ENCODE measurements at regions not wholly inside any gene's neighbourhood (a gene's known extent, or its start where the extent isn't known, plus 50 kb on each side); places are given as distances from the start of the nearest gene placed in this dataset.
"Not testable (repeated sequence)": the region's sequence is repeated elsewhere in the genome, so short reads cannot be mapped to it uniquely, and the experiment has no call there.

GRCh38 chr14:85186082-85186481, 343.9 kb upstream of the FLRT2 start:
- H3K4me3 ChIP-seq (ENCODE audit: low read depth, low read length) = no peak overlapping the region
- TF ChIP-seq MAX (IDR thresholded peaks at IDR 0.05; ENCODE audit: low read depth, low read length) (no peak), MYC (IDR thresholded peaks at IDR 0.05; ENCODE audit: low read depth, low read length) (no peak), CTCF (IDR thresholded peaks at IDR 0.05; ENCODE audit: low read depth, low read length) (no peak), POLR2A (IDR thresholded peaks at IDR 0.05; ENCODE audit: extremely low read depth, insufficient read length) (no peak)
- no peak for DNase-seq (ENCODE audit: low read depth)

GRCh38 chr14:85187521-85187920, 342.4 kb upstream of the FLRT2 start:
- DNase-seq (ENCODE audit: low read depth) = no peak
- no peak overlapping the region for H3K4me3 ChIP-seq (ENCODE audit: low read depth, low read length)
- TF ChIP-seq MAX (IDR thresholded peaks at IDR 0.05; ENCODE audit: low read depth, low read length) = no peak
- no peak for TF ChIP-seq POLR2A (IDR thresholded peaks at IDR 0.05; ENCODE audit: extremely low read depth, insufficient read length)
- TF ChIP-seq MYC (IDR thresholded peaks at IDR 0.05; ENCODE audit: low read depth, low read length) = no peak

GRCh38 chr14:85188836-85189235, 341.1 kb upstream of the FLRT2 start:
- TF ChIP-seq POLR2A (IDR thresholded peaks at IDR 0.05; ENCODE audit: extremely low read depth, insufficient read length) = no peak
- no peak for TF ChIP-seq MAX (IDR thresholded peaks at IDR 0.05; ENCODE audit: low read depth, low read length)
- no peak for TF ChIP-seq CTCF (IDR thresholded peaks at IDR 0.05; ENCODE audit: low read depth, low read length)
- no peak for DNase-seq (ENCODE audit: low read depth)
- no peak overlapping the region for H3K4me3 ChIP-seq (ENCODE audit: low read depth, low read length)

GRCh38 chr14:85189253-85189652, 340.7 kb upstream of the FLRT2 start:
- not testable (repeated sequence) for H3K4me3 ChIP-seq (ENCODE audit: low read depth, low read length); DNase-seq (ENCODE audit: low read depth)

GRCh38 chr14:85190251-85190650, 339.7 kb upstream of the FLRT2 start:
- TF ChIP-seq POLR2A (IDR thresholded peaks at IDR 0.05; ENCODE audit: extremely low read depth, insufficient read length) = no peak
- no peak for TF ChIP-seq MAX (IDR thresholded peaks at IDR 0.05; ENCODE audit: low read depth, low read length)
- no peak for TF ChIP-seq CTCF (IDR thresholded peaks at IDR 0.05; ENCODE audit: low read depth, low read length)
- no peak for TF ChIP-seq MYC (IDR thresholded peaks at IDR 0.05; ENCODE audit: low read depth, low read length)
- no peak overlapping the region for H3K4me3 ChIP-seq (ENCODE audit: low read depth, low read length)
- DNase-seq (ENCODE audit: low read depth) = no peak

GRCh38 chr14:85191986-85192385, 338.0 kb upstream of the FLRT2 start:
- TF ChIP-seq MYC (IDR thresholded peaks at IDR 0.05; ENCODE audit: low read depth, low read length) (no peak), MAX (IDR thresholded peaks at IDR 0.05; ENCODE audit: low read depth, low read length) (no peak)
- H3K4me3 ChIP-seq (ENCODE audit: low read depth, low read length) = no peak overlapping the region
- DNase-seq (ENCODE audit: low read depth) = no peak

- DNase-seq (ENCODE audit: low read depth) = peak; percentile 6
- TF ChIP-seq MAX (IDR thresholded peaks at IDR 0.05; ENCODE audit: low read depth, low read length) (no peak), POLR2A (IDR thresholded peaks at IDR 0.05; ENCODE audit: extremely low read depth, insufficient read length) (no peak), CTCF (IDR thresholded peaks at IDR 0.05; ENCODE audit: low read depth, low read length) (peak; percentile 49), MYC (IDR thresholded peaks at IDR 0.05; ENCODE audit: low read depth, low read length) (no peak)
- no peak overlapping the region for H3K4me3 ChIP-seq (ENCODE audit: low read depth, low read length)
Measured at GRCh38 chr14:85195872-85196477, 334.0 kb upstream of the FLRT2 start.

Measured in NB4 (cell line).